CD14-positive monocyte (primary cell): ENCODE measurements at regions not wholly inside any gene's neighbourhood (a gene's known extent, or its start where the extent isn't known, plus 50 kb on each side); places are given as distances from the start of the nearest gene placed in this dataset.

Source experiments
- DNase-seq, 3 donors: peaks; one replicate each; pipeline ENCODE4 v3.0.0-alpha.2; 2011 to 2022
- H2AFZ ChIP-seq: 2 replicates; pipeline ENCODE4 v1.6.0; 2012; ENCODE audit warnings: mild to moderate bottlenecking, low read depth, low read length, inconsistent platforms; ENCODE audit not compliant: insufficient read depth, poor library complexity, severe bottlenecking
- H3K27ac ChIP-seq, 2 donors: 1 replicate in 1 of 2; 2 replicates in 1 of 2; pipeline ENCODE4 v1.5.1; 2012 to 2013; ENCODE audit warnings: low read length in 2 of 2, control low read depth in 1 of 2, inconsistent platforms in 1 of 2, low read depth in 1 of 2, mild to moderate bottlenecking in 1 of 2
- H3K27me3 ChIP-seq, 2 donors: one replicate each; pipeline versions ENCODE4 v1.6.0 to v1.6.1; 2011 to 2013; ENCODE audit warnings: low read length in 2 of 2; ENCODE audit not compliant: control insufficient read depth in 2 of 2, insufficient read depth in 2 of 2
- H3K36me3 ChIP-seq, 2 donors: replicated peaks in 1 of 2; 1 replicate in 1 of 2; 2 replicates in 1 of 2; pipeline versions ENCODE4 v1.5.1 to v1.6.1; 2012 to 2013; ENCODE audit warnings: low read length in 2 of 2, control low read depth in 1 of 2, inconsistent platforms in 1 of 2, mild to moderate bottlenecking in 1 of 2; ENCODE audit not compliant: insufficient read depth in 2 of 2, control insufficient read depth in 1 of 2
- H3K4me1 ChIP-seq, 2 donors: 1 replicate in 1 of 2; 2 replicates in 1 of 2; pipeline versions ENCODE4 v1.5.1 to v1.6.1; 2012 to 2013; ENCODE audit warnings: low read length in 2 of 2, control low read depth in 1 of 2, inconsistent platforms in 1 of 2, mild to moderate bottlenecking in 1 of 2, moderate library complexity in 1 of 2; ENCODE audit not compliant: insufficient read depth in 2 of 2, control insufficient read depth in 1 of 2
- H3K4me2 ChIP-seq: replicated peaks from 2 replicates; pipeline ENCODE3; 2012; ENCODE audit warnings: low read length, moderate library complexity, mild to moderate bottlenecking; ENCODE audit not compliant: poor library complexity, severe bottlenecking; ENCODE audit errors: extremely low read depth
- H3K4me3 ChIP-seq, 3 experiments: fragments of 200-600 bp in 1 of 3; sonication (generic) in 1 of 3; replicated peaks in 1 of 3; 1 replicate in 2 of 3; 2 replicates in 1 of 3; pipeline ENCODE4 v1.5.1; 2011 to 2013; ENCODE audit warnings: low read length in 3 of 3, mild to moderate bottlenecking in 3 of 3, control low read depth in 2 of 3, low read depth in 2 of 3, inconsistent platforms in 1 of 3, moderate library complexity in 1 of 3
- H3K79me2 ChIP-seq: 2 replicates; pipeline ENCODE4 v1.6.0; 2012; ENCODE audit warnings: mild to moderate bottlenecking, control low read depth, inconsistent platforms, low read length, moderate library complexity; ENCODE audit not compliant: insufficient read depth
- H3K9ac ChIP-seq: 2 replicates; pipeline ENCODE4 v1.6.0; 2017; ENCODE audit warnings: low read length, mild to moderate bottlenecking; ENCODE audit not compliant: insufficient read depth, poor library complexity, severe bottlenecking
- H3K9me3 ChIP-seq, 2 donors: replicated peaks in 1 of 2; 1 replicate in 1 of 2; 2 replicates in 1 of 2; pipeline versions ENCODE4 v1.5.1 to v1.6.1; 2012 to 2013; ENCODE audit warnings: low read length in 2 of 2, control low read depth in 1 of 2; ENCODE audit not compliant: control insufficient read depth in 1 of 2, insufficient read depth in 1 of 2
- H4K20me1 ChIP-seq: 2 replicates; pipeline ENCODE4 v1.6.0; 2012; ENCODE audit warnings: mild to moderate bottlenecking, low read length, control low read depth, moderate library complexity; ENCODE audit not compliant: insufficient read depth
- H3K27ac Mint-ChIP-seq, 7 donors: one replicate each; pipeline ENCODE4 v1.8.0; 2020; ENCODE audit warnings: mild to moderate bottlenecking in 7 of 7, mixed read lengths in 7 of 7, moderate library complexity in 6 of 7, inconsistent platforms in 2 of 7
- H3K27me3 Mint-ChIP-seq, 3 donors: one replicate each; pipeline ENCODE4 v1.8.0; 2021 to 2022; ENCODE audit warnings: low read depth in 3 of 3, mild to moderate bottlenecking in 3 of 3, mixed read lengths in 3 of 3, moderate library complexity in 3 of 3, inconsistent platforms in 1 of 3
- H3K36me3 Mint-ChIP-seq, 2 donors: one replicate each; pipeline ENCODE4 v1.8.0; 2020; ENCODE audit warnings: mixed read lengths in 2 of 2, inconsistent platforms in 1 of 2, mild to moderate bottlenecking in 1 of 2
- H3K4me1 Mint-ChIP-seq: one replicate; pipeline ENCODE4 v1.8.0; 2020; ENCODE audit warnings: mild to moderate bottlenecking, mixed read lengths
- H3K4me3 Mint-ChIP-seq, 2 donors: one replicate each; pipeline ENCODE4 v1.8.0; 2020; ENCODE audit warnings: mild to moderate bottlenecking in 2 of 2, mixed read lengths in 2 of 2, moderate library complexity in 1 of 2
- H3K9me3 Mint-ChIP-seq, 7 donors: one replicate each; pipeline ENCODE4 v1.8.0; 2020 to 2022; ENCODE audit warnings: mixed read lengths in 7 of 7, mild to moderate bottlenecking in 6 of 7, moderate library complexity in 6 of 7, inconsistent platforms in 2 of 7
- CTCF ChIP-seq: fragments of 200-600 bp; IDR thresholded peaks from one replicate; pipeline ENCODE4 v1.8.0; 2022; ENCODE audit warnings: antibody characterized with exemption, mild to moderate bottlenecking
- WGBS: methylation state at CpG from one replicate; pipeline ENCODE4 v1.1.5; 2013; ENCODE audit warnings: missing lambda C conversion rate; ENCODE audit not compliant: insufficient coverage; 5-methylcytosine and 5-hydroxymethylcytosine counted together
- intact Hi-C, 2 donors: fragments of 100-400 bp; cut with micrococcal nuclease; formaldehyde crosslinking; loops; one replicate each; pipeline versions ENCODE4 v1.15.0 to v1.15.1; 2023

GRCh38 chr6:121549736-121550135 lies 114.3 kb downstream of the GJA1 start:
- no peak overlapping the region for H3K9ac ChIP-seq
- H3K79me2 ChIP-seq: no peaks in the 10 kb centered on the region
- no peak overlapping the region for H3K4me2 ChIP-seq
- H3K4me3 Mint-ChIP-seq: no peak overlapping the region
- TF ChIP-seq CTCF: no peak
- H3K4me3 ChIP-seq: no peak overlapping the region
- no peaks in the 10 kb centered on the region for H3K36me3 ChIP-seq
- H3K27ac ChIP-seq: no peak overlapping the region
- H3K27me3 ChIP-seq: no peaks in the 10 kb centered on the region
- DNase-seq: no peak
- peaks cover 0 to 2% of the 10 kb centered on the region in 2 donors for H3K9me3 ChIP-seq
- H3K9me3 Mint-ChIP-seq: peaks cover 0 to 5% (median 0%) of the 10 kb centered on the region in 7 donors
- no peak overlapping the region for H2AFZ ChIP-seq
- H3K36me3 Mint-ChIP-seq: no peaks in the 10 kb centered on the region
- H3K27me3 Mint-ChIP-seq: peaks cover 0 to 5% (median 2%) of the 10 kb centered on the region in 3 donors
- H3K27ac Mint-ChIP-seq: no peak overlapping the region
- H4K20me1 ChIP-seq: no peaks in the 10 kb centered on the region
- H3K4me1 Mint-ChIP-seq: no peaks in the 10 kb centered on the region
- WGBS: 100% methylated on average over 1 of the region's 3 CpGs
- no peaks in the 10 kb centered on the region for H3K4me1 ChIP-seq
- intact Hi-C loops: no loop called here

- no peak for TF ChIP-seq CTCF
- no peaks in the 10 kb centered on the region for H3K36me3 Mint-ChIP-seq
- intact Hi-C loops: no loop called here
- no peak overlapping the region for H3K4me2 ChIP-seq
- no peak overlapping the region for H3K4me3 Mint-ChIP-seq
- no peaks in the 10 kb centered on the region for H3K36me3 ChIP-seq
- no peaks in the 10 kb centered on the region for H3K79me2 ChIP-seq
- peaks cover 0 to 4% (median 2%) of the 10 kb centered on the region in 3 donors for H3K27me3 Mint-ChIP-seq
- no peaks in the 10 kb centered on the region for H4K20me1 ChIP-seq
- no peak overlapping the region for H3K9ac ChIP-seq
- no peaks in the 10 kb centered on the region for H3K4me1 Mint-ChIP-seq
- H3K4me1 ChIP-seq: no peaks in the 10 kb centered on the region
- no peak overlapping the region for H3K4me3 ChIP-seq
- no peak overlapping the region for H3K27ac ChIP-seq
- no peak overlapping the region for H3K27ac Mint-ChIP-seq
- WGBS: no CpG with 5 or more reads among the region's 3 CpGs
- no peak for DNase-seq
- no peak overlapping the region for H2AFZ ChIP-seq
- no peaks in the 10 kb centered on the region for H3K27me3 ChIP-seq
- peaks cover 0 to 2% of the 10 kb centered on the region in 2 donors for H3K9me3 ChIP-seq
- H3K9me3 Mint-ChIP-seq: peaks cover 0 to 6% (median 0%) of the 10 kb centered on the region in 7 donors
These were observed 115.1 kb downstream of the GJA1 start for GRCh38 chr6:121550491-121551010.
